ENCODE measurements at regions not wholly inside any gene's neighbourhood (a gene's known extent, or its start where the extent isn't known, plus 50 kb on each side); places are given as distances from the start of the nearest gene placed in this dataset.

DNA sequence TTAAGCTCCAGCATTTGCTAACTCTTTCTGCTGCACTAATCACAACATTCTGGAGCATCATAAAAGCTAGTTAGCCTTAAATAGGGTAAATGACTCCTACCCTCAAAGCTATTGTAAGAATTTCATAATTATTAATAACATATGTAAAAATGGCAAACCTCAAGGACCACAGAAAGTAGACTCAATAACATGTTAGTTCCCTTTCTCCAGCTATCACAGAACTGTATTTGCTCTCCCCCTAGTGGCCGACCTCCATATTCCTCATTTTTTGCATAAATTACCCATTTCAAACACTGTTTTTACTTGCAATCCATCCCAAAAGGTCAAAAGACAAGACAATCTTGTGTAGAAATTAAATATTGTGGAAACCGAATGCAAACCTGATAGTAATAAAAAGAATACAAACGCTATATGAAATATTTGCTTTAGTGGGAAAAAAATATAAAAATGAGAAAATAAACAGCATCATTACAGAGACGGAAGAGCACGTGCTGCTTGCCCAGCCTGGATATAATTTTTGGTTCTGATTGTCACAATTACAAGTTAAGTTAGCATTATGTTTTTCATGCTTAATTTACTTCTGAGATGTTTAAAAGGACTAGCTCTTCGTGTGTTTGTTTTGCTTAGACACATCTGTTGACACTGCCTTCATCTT lies 97.9 kb downstream of the RERGL start:
- H3K9me3 ChIP-seq (ENCODE audit: control extremely low read depth in 1 of 3, control insufficient read depth in 2 of 3, insufficient read depth in 1 of 3, low read length in 2 of 3), result peaks cover 0 to 1% (median 0%) of the 10 kb centered on the region in 3 donors
- no peak overlapping the region for H3K4me3 Mint-ChIP-seq
- H3K9ac ChIP-seq (ENCODE audit: low read length), result no peak overlapping the region
- no peak overlapping the region for H3K4me3 ChIP-seq (ENCODE audit: control extremely low read depth in 1 of 5, extremely low read depth in 1 of 5, insufficient read depth in 1 of 5, low read depth in 2 of 5, low read length in 4 of 5)
- no peaks in the 10 kb centered on the region for H3K79me2 ChIP-seq (ENCODE audit: control insufficient read depth, insufficient read depth, low read length)
- ATAC-seq (ENCODE audit: low read depth) (no peak), DNase-seq (peak; percentile 4)
- H3K4me2 ChIP-seq (replicated peaks; ENCODE audit: low read depth, low read length, poor library complexity, severe bottlenecking), result no peak overlapping the region
- no peaks in the 10 kb centered on the region for H3K9me3 Mint-ChIP-seq (ENCODE audit: insufficient read depth)
- no peak overlapping the region for H3K27ac Mint-ChIP-seq
- H3K4me1 Mint-ChIP-seq, result no peaks in the 10 kb centered on the region
- H3K27me3 Mint-ChIP-seq, result no peaks in the 10 kb centered on the region
- intact Hi-C loops (cut with micrococcal nuclease), result no loop called here
- H3K27ac ChIP-seq (ENCODE audit: low read length in 2 of 2), result no peak overlapping the region
- WGBS (ENCODE audit: insufficient coverage), result no CpG with 5 or more reads among the region's 6 CpGs
- no peaks in the 10 kb centered on the region for H3K36me3 ChIP-seq (replicated peaks in 1 of 2; ENCODE audit: control extremely low read depth in 1 of 2, control insufficient read depth in 1 of 2, extremely low read depth in 1 of 2, insufficient read depth in 2 of 2, low read length in 1 of 2)
- H2AFZ ChIP-seq (ENCODE audit: insufficient read depth, low read depth, low read length, poor library complexity, severe bottlenecking), result no peak overlapping the region
- no peaks in the 10 kb centered on the region for H3K4me1 ChIP-seq (ENCODE audit: control insufficient read depth in 2 of 2, insufficient read depth in 2 of 2, low read length in 2 of 2)
- H4K20me1 ChIP-seq (ENCODE audit: control insufficient read depth, insufficient read depth, low read length, poor library complexity, severe bottlenecking), result no peaks in the 10 kb centered on the region
- H3K27me3 ChIP-seq (replicated peaks in 1 of 4; ENCODE audit: control extremely low read depth in 1 of 4, control insufficient read depth in 3 of 4, insufficient read depth in 4 of 4, low read length in 3 of 4), result no peaks in the 10 kb centered on the region
- TF ChIP-seq, protein P1, sequence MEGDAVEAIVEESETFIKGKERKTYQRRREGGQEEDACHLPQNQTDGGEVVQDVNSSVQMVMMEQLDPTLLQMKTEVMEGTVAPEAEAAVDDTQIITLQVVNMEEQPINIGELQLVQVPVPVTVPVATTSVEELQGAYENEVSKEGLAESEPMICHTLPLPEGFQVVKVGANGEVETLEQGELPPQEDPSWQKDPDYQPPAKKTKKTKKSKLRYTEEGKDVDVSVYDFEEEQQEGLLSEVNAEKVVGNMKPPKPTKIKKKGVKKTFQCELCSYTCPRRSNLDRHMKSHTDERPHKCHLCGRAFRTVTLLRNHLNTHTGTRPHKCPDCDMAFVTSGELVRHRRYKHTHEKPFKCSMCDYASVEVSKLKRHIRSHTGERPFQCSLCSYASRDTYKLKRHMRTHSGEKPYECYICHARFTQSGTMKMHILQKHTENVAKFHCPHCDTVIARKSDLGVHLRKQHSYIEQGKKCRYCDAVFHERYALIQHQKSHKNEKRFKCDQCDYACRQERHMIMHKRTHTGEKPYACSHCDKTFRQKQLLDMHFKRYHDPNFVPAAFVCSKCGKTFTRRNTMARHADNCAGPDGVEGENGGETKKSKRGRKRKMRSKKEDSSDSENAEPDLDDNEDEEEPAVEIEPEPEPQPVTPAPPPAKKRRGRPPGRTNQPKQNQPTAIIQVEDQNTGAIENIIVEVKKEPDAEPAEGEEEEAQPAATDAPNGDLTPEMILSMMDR (IDR thresholded peaks at IDR 0.05), result peak; percentile 74
- TF ChIP-seq EZH2 (IDR thresholded peaks at IDR 0.05; ENCODE audit: borderline replicate concordance, insufficient read depth, low read depth, low read length, poor library complexity, severe bottlenecking), result no peak
- ChIA-PET CTCF (interaction anchor here (0.8 to 1.0 kb wide), 2 partner anchors 25 to 58 kb away, joined by 3 read pairs; no protein-coding TSS in a partner anchor), POLR2A (no interaction called here)

DNA sequence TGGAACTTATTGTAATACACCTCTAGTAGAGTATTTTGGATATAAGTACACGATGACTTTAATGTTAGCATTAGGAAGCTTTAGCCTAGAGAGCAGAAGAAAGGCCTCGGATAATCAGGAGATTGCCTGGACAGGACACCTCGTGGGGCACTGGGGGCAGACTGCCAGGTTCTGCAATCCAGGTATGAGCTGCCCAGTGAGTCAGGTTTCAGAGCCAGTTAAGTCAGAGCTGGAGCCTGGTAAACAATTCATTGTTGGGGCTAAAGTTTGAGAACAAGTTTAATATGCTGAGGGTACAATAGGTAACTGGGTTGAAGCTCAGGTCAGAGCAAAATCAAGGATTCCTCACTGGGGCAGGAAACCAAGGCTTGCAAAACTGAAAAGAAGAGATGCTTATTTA lies 107.4 kb downstream of the RERGL start:
- Histone ChIP-seq H3K9ac (ENCODE audit: low read length) (no peak overlapping the region), H3K4me3 (ENCODE audit: control extremely low read depth in 1 of 5, extremely low read depth in 1 of 5, insufficient read depth in 1 of 5, low read depth in 2 of 5, low read length in 4 of 5) (no peak overlapping the region), H3K27ac (ENCODE audit: low read length in 2 of 2) (no peak overlapping the region), H3K4me1 (ENCODE audit: control insufficient read depth in 2 of 2, insufficient read depth in 2 of 2, low read length in 2 of 2) (no peaks in the 10 kb centered on the region), H4K20me1 (ENCODE audit: control insufficient read depth, insufficient read depth, low read length, poor library complexity, severe bottlenecking) (no peaks in the 10 kb centered on the region), H3K27me3 (replicated peaks in 1 of 4; ENCODE audit: control extremely low read depth in 1 of 4, control insufficient read depth in 3 of 4, insufficient read depth in 4 of 4, low read length in 3 of 4) (no peaks in the 10 kb centered on the region), H3K36me3 (replicated peaks in 1 of 2; ENCODE audit: control extremely low read depth in 1 of 2, control insufficient read depth in 1 of 2, extremely low read depth in 1 of 2, insufficient read depth in 2 of 2, low read length in 1 of 2) (no peaks in the 10 kb centered on the region), H3K4me2 (replicated peaks; ENCODE audit: low read depth, low read length, poor library complexity, severe bottlenecking) (no peak overlapping the region), H3K79me2 (ENCODE audit: control insufficient read depth, insufficient read depth, low read length) (no peaks in the 10 kb centered on the region), H3K9me3 (ENCODE audit: control extremely low read depth in 1 of 3, control insufficient read depth in 2 of 3, insufficient read depth in 1 of 3, low read length in 2 of 3) (no peaks in the 10 kb centered on the region), H2AFZ (ENCODE audit: insufficient read depth, low read depth, low read length, poor library complexity, severe bottlenecking) (no peak overlapping the region)
- H3K27ac Mint-ChIP-seq, result no peak overlapping the region
- ATAC-seq (ENCODE audit: low read depth) (no peak), DNase-seq (no peak)
- TF ChIP-seq, protein P1 (IDR thresholded peaks at IDR 0.05), result no peak
- TF ChIP-seq EZH2 (IDR thresholded peaks at IDR 0.05; ENCODE audit: borderline replicate concordance, insufficient read depth, low read depth, low read length, poor library complexity, severe bottlenecking), result no peak
- no peaks in the 10 kb centered on the region for H3K4me1 Mint-ChIP-seq
- intact Hi-C loops (cut with micrococcal nuclease), result no loop called here
- CTCF ChIA-PET, result interaction anchor here (1.1 kb wide), 1 partner anchor 8 kb away, joined by 3 read pairs; no protein-coding TSS in a partner anchor
- H3K27me3 Mint-ChIP-seq, result no peaks in the 10 kb centered on the region
- 70% methylated on average over 3 of the region's 3 CpGs for WGBS (ENCODE audit: insufficient coverage)
- H3K4me3 Mint-ChIP-seq, result no peak overlapping the region
- H3K9me3 Mint-ChIP-seq (ENCODE audit: insufficient read depth), result no peaks in the 10 kb centered on the region
- POLR2A ChIA-PET, result no interaction called here
